IMR-90 (cell line): ENCODE measurements at regions not wholly inside any gene's neighbourhood (a gene's known extent, or its start where the extent isn't known, plus 50 kb on each side); places are given as distances from the start of the nearest gene placed in this dataset.

Experiments
- ATAC-seq: fragments of 200-7000 bp; cut with Tn5 transposase; 2 replicates; pipeline ENCODE4 v1.9.1; 2020; ENCODE audit warnings: low read depth, mild to moderate bottlenecking, moderate library complexity
- BruUV-seq: library from RNA; stranded (reverse); fragments of 400-500 nt; replicated peaks from 2 replicates; lab custom pipeline; 2021; lab: Mats Ljungman, UMichigan
- CTCF ChIA-PET: fragments of 300-600 bp; formaldehyde crosslinking; extraction: SDS; loops from one replicate; lab custom pipeline; 2021; ENCODE audit warnings: antibody characterized with exemption; lab: Yijun Ruan, JAX
- POLR2A ChIA-PET: fragments of 300-600 bp; sonication (Branson Sonifier 250); formaldehyde crosslinking; loops from one replicate; lab custom pipeline; 2022; ENCODE audit warnings: antibody characterized with exemption; ENCODE audit not compliant: unreplicated experiment; lab: Charles Lee
- DNase-seq: peaks from one replicate; pipeline ENCODE4 v3.0.0; 2013
- H2AFZ ChIP-seq: replicated peaks from 2 replicates; pipeline ENCODE3; 2013; ENCODE audit warnings: low read length, mild to moderate bottlenecking; ENCODE audit not compliant: poor library complexity
- H2AK5ac ChIP-seq: 2 replicates; pipeline ENCODE4 v1.6.1; 2013; ENCODE audit warnings: low read depth, low read length, inconsistent platforms
- H2AK9ac ChIP-seq: replicated peaks from 2 replicates; pipeline ENCODE3; 2013; ENCODE audit warnings: mild to moderate bottlenecking, low read depth, low read length, moderate library complexity; ENCODE audit not compliant: poor library complexity
- H2BK120ac ChIP-seq: 2 replicates; pipeline ENCODE4 v1.6.1; 2013; ENCODE audit warnings: low read depth, low read length, inconsistent platforms
- H2BK15ac ChIP-seq: 3 replicates; pipeline ENCODE4 v1.6.1; 2013; ENCODE audit warnings: low read depth, low read length, inconsistent platforms
- H2BK20ac ChIP-seq: 2 replicates; pipeline ENCODE4 v1.6.1; 2013; ENCODE audit warnings: low read depth, mild to moderate bottlenecking, inconsistent platforms, low read length, moderate library complexity
- H2BK5ac ChIP-seq: 2 replicates; pipeline ENCODE4 v1.6.1; 2013; ENCODE audit warnings: mild to moderate bottlenecking, low read depth, low read length, inconsistent platforms; ENCODE audit not compliant: poor library complexity, severe bottlenecking
- H3K14ac ChIP-seq: replicated peaks from 2 replicates; pipeline ENCODE4 v1.6.1; 2013; ENCODE audit warnings: low read depth, low read length, inconsistent platforms
- H3K18ac ChIP-seq: 2 replicates; pipeline ENCODE4 v1.6.1; 2013; ENCODE audit warnings: low read depth, low read length, control low read depth
- H3K23ac ChIP-seq: 2 replicates; pipeline ENCODE4 v1.6.1; 2013; ENCODE audit warnings: low read depth, low read length, inconsistent platforms
- H3K27ac ChIP-seq: 2 replicates; pipeline ENCODE4 v1.5.1; 2013; ENCODE audit warnings: mild to moderate bottlenecking, control low read depth, low read length; ENCODE audit not compliant: insufficient read depth
- H3K27me3 ChIP-seq: 2 replicates; pipeline ENCODE4 v1.6.1; 2013; ENCODE audit warnings: low read length; ENCODE audit not compliant: control insufficient read depth, insufficient read depth
- H3K36me3 ChIP-seq: 2 replicates; pipeline ENCODE4 v1.6.1; 2013; ENCODE audit warnings: low read length, mixed read lengths; ENCODE audit not compliant: control insufficient read depth, insufficient read depth
- H3K4ac ChIP-seq: 2 replicates; pipeline ENCODE4 v1.6.1; 2013; ENCODE audit warnings: low read depth, low read length, inconsistent platforms
- H3K4me1 ChIP-seq: 2 replicates; pipeline ENCODE4 v1.6.1; 2013; ENCODE audit warnings: low read length, mixed read lengths; ENCODE audit not compliant: control insufficient read depth, insufficient read depth
- H3K4me2 ChIP-seq: 2 replicates; pipeline ENCODE4 v1.6.1; 2013; ENCODE audit warnings: low read depth, mild to moderate bottlenecking, control low read depth, low read length, moderate library complexity
- H3K4me3 ChIP-seq: 2 replicates; pipeline ENCODE4 v1.5.1; 2013; ENCODE audit warnings: low read depth, mild to moderate bottlenecking, control low read depth, low read length, moderate library complexity; ENCODE audit not compliant: insufficient read depth
- H3K56ac ChIP-seq: 2 replicates; pipeline ENCODE4 v1.6.1; 2013; ENCODE audit warnings: low read length, inconsistent platforms; ENCODE audit not compliant: insufficient read depth; ENCODE audit errors: extremely low read depth
- H3K79me1 ChIP-seq, 2 experiments: 2 replicates each; pipeline ENCODE4 v1.6.1; 2013; ENCODE audit warnings: low read length in 2 of 2, inconsistent platforms in 1 of 2, low read depth in 1 of 2
- H3K9ac ChIP-seq: 2 replicates; pipeline ENCODE4 v1.6.1; 2013; ENCODE audit warnings: low read depth, low read length, control low read depth
- H3K9me1 ChIP-seq: 2 replicates; pipeline ENCODE4 v1.6.1; 2013; ENCODE audit warnings: low read length, inconsistent platforms; ENCODE audit not compliant: insufficient read depth
- H3K9me3 ChIP-seq: 2 replicates; pipeline ENCODE4 v1.6.1; 2013; ENCODE audit warnings: low read length; ENCODE audit not compliant: control insufficient read depth, insufficient read depth
- H4K20me1 ChIP-seq: 2 replicates; pipeline ENCODE4 v1.6.1; 2013; ENCODE audit warnings: low read length, inconsistent platforms; ENCODE audit not compliant: insufficient read depth
- H4K5ac ChIP-seq: 2 replicates; pipeline ENCODE4 v1.6.1; 2013; ENCODE audit warnings: mild to moderate bottlenecking, low read depth, low read length, control low read depth
- H4K8ac ChIP-seq, 2 experiments: 2 replicates each; pipeline ENCODE4 v1.6.1; 2013; ENCODE audit warnings: low read depth in 2 of 2, low read length in 2 of 2, control low read depth in 1 of 2, inconsistent platforms in 1 of 2
- H4K91ac ChIP-seq: 2 replicates; pipeline ENCODE4 v1.6.1; 2013; ENCODE audit warnings: low read depth, low read length, inconsistent platforms; ENCODE audit not compliant: insufficient read depth
- CHD1 ChIP-seq: IDR thresholded peaks from 2 replicates; pipeline ENCODE4 v1.6.1; 2012; ENCODE audit warnings: low read depth, low read length, improper control_type of control experiment
- MAZ ChIP-seq: IDR thresholded peaks from 2 replicates; pipeline ENCODE4 v1.6.1; 2012; ENCODE audit warnings: low read depth, mild to moderate bottlenecking, low read length, improper control_type of control experiment, moderate library complexity, borderline replicate concordance
- RCOR1 ChIP-seq: IDR thresholded peaks from 2 replicates; pipeline ENCODE4 v1.6.1; 2012; ENCODE audit warnings: mild to moderate bottlenecking, low read length, improper control_type of control experiment; ENCODE audit not compliant: insufficient replicate concordance
- RFX5 ChIP-seq: IDR thresholded peaks from 2 replicates; pipeline ENCODE4 v1.8.0; 2012; ENCODE audit warnings: low read depth, mild to moderate bottlenecking, low read length, moderate library complexity
- SMC3 ChIP-seq: fragments of 150-350 bp; IDR thresholded peaks from 2 replicates; pipeline ENCODE4 v1.6.1; 2016; ENCODE audit warnings: low read depth, mild to moderate bottlenecking, antibody characterized with exemption, low read length, moderate library complexity
- WGBS, 2 experiments: methylation state at CpG; one replicate each; pipeline versions ENCODE4 v1.1.5 to v1.1.7; 2013; ENCODE audit warnings: missing lambda C conversion rate in 2 of 2; ENCODE audit not compliant: insufficient read length in 1 of 2; ENCODE audit errors: extremely low coverage in 2 of 2; 5-methylcytosine and 5-hydroxymethylcytosine counted together
- dilution Hi-C: fragments of 300-500 bp; cut with HindIII; formaldehyde crosslinking; loops from one replicate; pipeline ENCODE4 v1.14.3; 2018; ENCODE audit warnings: low sequenced_read_pairs; ENCODE audit not compliant: unreplicated experiment
- in situ Hi-C: fragments of 300-500 bp; cut with MboI; formaldehyde crosslinking; loops from 3 replicates; pipeline ENCODE4 v1.14.3; 2019; ENCODE audit warnings: low sequenced_read_pairs, inconsistent platforms, mixed read lengths
- intact Hi-C: fragments of 100-400 bp; cut with micrococcal nuclease; formaldehyde crosslinking; loops from 2 replicates; pipeline ENCODE4 v1.10.0; 2022

DNA sequence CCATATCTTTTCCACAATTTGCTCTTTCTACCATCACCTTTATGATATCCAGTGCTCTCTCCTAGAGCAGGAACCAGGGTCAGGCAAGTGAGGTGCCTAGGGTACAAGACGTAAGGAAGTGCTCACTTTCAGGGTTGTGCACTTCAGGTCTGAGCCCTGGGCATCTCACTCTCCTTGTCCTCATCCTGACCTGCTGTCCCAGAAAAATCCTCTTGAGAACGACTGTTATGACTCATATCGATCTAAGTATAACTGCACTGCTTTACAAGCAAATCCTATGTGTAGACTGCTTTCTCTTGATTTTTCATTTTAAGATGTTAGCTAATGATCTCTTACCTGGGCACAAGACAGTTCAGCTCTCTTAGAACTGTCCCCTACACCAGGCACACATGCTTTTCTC is 100.1 kb downstream of the TMEM100 start:
- Histone ChIP-seq H3K9me1 (no peaks in the 10 kb centered on the region), H4K20me1 (no peaks in the 10 kb centered on the region), H3K4me3 (no peak overlapping the region), H2BK120ac (no peak overlapping the region), H4K91ac (no peak overlapping the region), H2AK5ac (no peak overlapping the region), H3K14ac (no peak overlapping the region), H3K4me2 (no peak overlapping the region), H2AK9ac (no peak overlapping the region), H2BK5ac (no peak overlapping the region), H3K27me3 (peaks cover 2% of the 10 kb centered on the region; the same call in 1 of the 2 replicates), H4K5ac (no peak overlapping the region; the same call in 1 of the 2 replicates), H3K4me1 (peaks cover 5% of the 10 kb centered on the region; the same call in 1 of the 2 replicates), H3K18ac (no peak overlapping the region), H3K9ac (no peak overlapping the region), H3K36me3 (no peaks in the 10 kb centered on the region), H2BK15ac (no peak overlapping the region), H3K56ac (no peak overlapping the region), H3K9me3 (no peaks in the 10 kb centered on the region), H3K4ac (no peak overlapping the region), H3K27ac (no peak overlapping the region), H2BK20ac (no peak overlapping the region), H3K23ac (no peak overlapping the region), H3K79me1 (no peaks in the 10 kb centered on the region), H2AFZ (no peak overlapping the region), H4K8ac (no peak overlapping the region)
- POLR2A ChIA-PET: no interaction called here
- WGBS, 2 experiments: 86% methylated on average over 1 of the region's 3 CpGs; no CpG with 5 or more reads in 1 of the 2 experiments
- no peak for TF ChIP-seq MAZ
- no peak for TF ChIP-seq SMC3
- TF ChIP-seq CHD1: no peak
- no peak for TF ChIP-seq RCOR1
- no peak for TF ChIP-seq RFX5
- intact Hi-C loops (no loop called here), in situ Hi-C loops (no loop called here), dilution Hi-C loops (no loop called here)
- ATAC-seq (0 out of 2 replicates have a peak, but pooled peaks have one; percentile 40), DNase-seq (no peak)
- BruUV-seq: no TSS peak
- CTCF ChIA-PET: no interaction called here
